Stomach (tissue), 8 donors: ENCODE measurements at regions not wholly inside any gene's neighbourhood (a gene's known extent, or its start where the extent isn't known, plus 50 kb on each side); places are given as distances from the start of the nearest gene placed in this dataset.

Experiments used
- DNase-seq, 2 donors: peaks; one replicate each; pipeline versions ENCODE4 v3.0.0 to v3.0.0-alpha.2; 2013 to 2019
- H3K27ac ChIP-seq, 5 donors: fragments of 200-600 bp in 4 of 5; sonication (generic) in 4 of 5; one replicate each; pipeline ENCODE4 v1.5.1; 2013 to 2019; ENCODE audit warnings: mild to moderate bottlenecking in 1 of 5, moderate library complexity in 1 of 5
- H3K27me3 ChIP-seq, 3 donors: fragments of 200-600 bp; sonication (generic); one replicate each; pipeline ENCODE4 v1.5.1; 2017 to 2019; ENCODE audit warnings: mixed run types in 1 of 3
- H3K36me3 ChIP-seq, 4 donors: fragments of 200-600 bp; sonication (generic); 1 replicate in 3 of 4; 2 replicates in 1 of 4; pipeline ENCODE4 v1.5.1; 2016 to 2019
- H3K4me1 ChIP-seq, 4 donors: fragments of 200-600 bp; sonication (generic); one replicate each; pipeline ENCODE4 v1.5.1; 2016 to 2019
- H3K4me3 ChIP-seq, 4 donors: fragments of 200-600 bp; sonication (generic) in 3 of 4; one replicate each; pipeline ENCODE4 v1.5.1; 2016 to 2019; ENCODE audit warnings: mild to moderate bottlenecking in 1 of 4
- H3K9me3 ChIP-seq, 4 donors: fragments of 200-600 bp; sonication (generic); one replicate each; pipeline ENCODE4 v1.5.1; 2016 to 2019
- CTCF ChIP-seq, 7 experiments: fragments of 450-650 bp in 4 of 7; fragments of 200-600 bp in 3 of 7; sonication (generic) in 3 of 7; IDR thresholded peaks; one replicate each; pipeline ENCODE4 v1.5.1; 2016 to 2019; ENCODE audit warnings: antibody characterized with exemption in 7 of 7, control low read depth in 2 of 7, mild to moderate bottlenecking in 1 of 7
- EP300 ChIP-seq: sonication (generic); formaldehyde crosslinking; IDR thresholded peaks from one replicate; pipeline ENCODE4 v1.6.1; 2017; ENCODE audit warnings: antibody characterized with exemption
- POLR2A ChIP-seq, 4 donors: fragments of 450-650 bp; IDR thresholded peaks; one replicate each; pipeline ENCODE4 v1.6.1; 2016; ENCODE audit warnings: antibody characterized with exemption in 4 of 4, control low read depth in 2 of 4, mild to moderate bottlenecking in 1 of 4, moderate library complexity in 1 of 4
- POLR2AphosphoS5 ChIP-seq, 3 donors: sonication (generic); formaldehyde crosslinking; IDR thresholded peaks; one replicate each; pipeline ENCODE4 v1.6.1; 2016; ENCODE audit warnings: antibody characterized with exemption in 3 of 3
- WGBS, 5 donors: extraction: QIAGEN DNeasy Blood & Tissue Kit in 3 of 5; methylation state at CpG; one replicate each; pipeline versions ENCODE4 v1.1.5 to v1.1.7; 2013 to 2018; 5-methylcytosine and 5-hydroxymethylcytosine counted together
- intact Hi-C: fragments of 100-400 bp; cut with DNase I; formaldehyde crosslinking; loops from one replicate; pipeline ENCODE4 v1.15.1; 2023; ENCODE audit warnings: low total_unique reads
- donor health status: healthy with polysubstance abuse.
- donor health status: Bipolar disorder and iron deficiency.
- donor health status: healthy.

GRCh38 chr3:137324114-137324513, 366.3 kb downstream of the IL20RB start:
- intact Hi-C loops, result no loop called here
- Histone ChIP-seq H3K9me3 (peaks cover 0 to 29% (median 10%) of the 10 kb centered on the region in 4 donors), H3K27me3 (no peaks in the 10 kb centered on the region), H3K4me3 (no peak overlapping the region), H3K27ac (no peak overlapping the region), H3K4me1 (no peaks in the 10 kb centered on the region), H3K36me3 (no peaks in the 10 kb centered on the region)
- TF ChIP-seq CTCF (IDR thresholded peaks at IDR 0.05) (no peak), POLR2A (IDR thresholded peaks at IDR 0.05) (no peak), POLR2AphosphoS5 (IDR thresholded peaks at IDR 0.05) (no peak), EP300 (no peak)
- WGBS, 5 donors, result 93 to 98% (median 98%) methylated on average over 2 of the region's 2 CpGs
- no peak for DNase-seq

- intact Hi-C loops, result no loop called here
- WGBS, 5 donors, result 66 to 79% (median 72%) methylated on average over 3 of the region's 3 CpGs
Measured at GRCh38 chr3:137325170-137325569, 367.4 kb downstream of the IL20RB start.

GRCh38 chr3:137325934-137326333, 368.2 kb downstream of the IL20RB start:
- Histone ChIP-seq H3K27me3 (no peaks in the 10 kb centered on the region), H3K27ac (no peak overlapping the region), H3K9me3 (peaks cover 0 to 22% (median 7%) of the 10 kb centered on the region in 4 donors), H3K4me3 (no peak overlapping the region), H3K36me3 (no peaks in the 10 kb centered on the region), H3K4me1 (no peaks in the 10 kb centered on the region)
- DNase-seq, result no peak
- WGBS, 5 donors, result 53 to 72% (median 67%) methylated on average over 3 of the region's 3 CpGs
- TF ChIP-seq CTCF (IDR thresholded peaks at IDR 0.05) (no peak), EP300 (no peak), POLR2A (IDR thresholded peaks at IDR 0.05) (no peak), POLR2AphosphoS5 (IDR thresholded peaks at IDR 0.05) (no peak)
- intact Hi-C loops, result no loop called here

More at GRCh38 chr3:137325170-137325569, 367.4 kb downstream of the IL20RB start:
- H3K4me3 ChIP-seq, result no peak overlapping the region
- no peak overlapping the region for H3K27ac ChIP-seq
- H3K9me3 ChIP-seq, result peaks cover 0 to 22% (median 7%) of the 10 kb centered on the region in 4 donors
- no peaks in the 10 kb centered on the region for H3K4me1 ChIP-seq
- DNase-seq, result no peak
- TF ChIP-seq EP300 (no peak), POLR2AphosphoS5 (IDR thresholded peaks at IDR 0.05) (no peak), CTCF (IDR thresholded peaks at IDR 0.05) (no peak), POLR2A (IDR thresholded peaks at IDR 0.05) (no peak)
- H3K27me3 ChIP-seq, result no peaks in the 10 kb centered on the region
- no peaks in the 10 kb centered on the region for H3K36me3 ChIP-seq

- TF ChIP-seq EP300 (no peak), POLR2A (IDR thresholded peaks at IDR 0.05) (no peak), CTCF (IDR thresholded peaks at IDR 0.05) (no peak), POLR2AphosphoS5 (IDR thresholded peaks at IDR 0.05) (no peak)
- Histone ChIP-seq H3K4me3 (no peak overlapping the region), H3K4me1 (no peaks in the 10 kb centered on the region), H3K9me3 (peaks cover 0 to 8% (median 2%) of the 10 kb centered on the region in 4 donors), H3K27ac (no peak overlapping the region), H3K27me3 (no peaks in the 10 kb centered on the region), H3K36me3 (no peaks in the 10 kb centered on the region)
- 32 to 42% (median 41%) methylated on average over 5 of the region's 5 CpGs for WGBS, 5 donors
- intact Hi-C loops, result no loop called here
- no peak for DNase-seq
Measured at GRCh38 chr3:137329594-137329993, 371.8 kb downstream of the IL20RB start.
